LNCAP (cell line): ENCODE measurements at regions not wholly inside any gene's neighbourhood (a gene's known extent, or its start where the extent isn't known, plus 50 kb on each side); places are given as distances from the start of the nearest gene placed in this dataset.

Experiments used
- CTCF ChIP-seq: fragments of 450-650 bp; IDR thresholded peaks from 2 replicates; pipeline ENCODE4 v1.5.1; 2017; ENCODE audit warnings: mild to moderate bottlenecking

- TF ChIP-seq CTCF, result no peak
These were observed 728.9 kb upstream of the ZP4 start for GRCh38 chr1:238619652-238620051.

GRCh38 chr1:238611406-238611805 lies 720.7 kb upstream of the ZP4 start:
- no peak for TF ChIP-seq CTCF

GRCh38 chr1:238608144-238608543 lies 717.4 kb upstream of the ZP4 start:
- no peak for TF ChIP-seq CTCF

- TF ChIP-seq CTCF, result no peak
These were observed 716.2 kb upstream of the ZP4 start for GRCh38 chr1:238606896-238607295.

- TF ChIP-seq CTCF, result no peak
These were observed 715.7 kb upstream of the ZP4 start for GRCh38 chr1:238606457-238606856.

GRCh38 chr1:238604357-238604756 lies 713.6 kb upstream of the ZP4 start:
- no peak for TF ChIP-seq CTCF

GRCh38 chr1:238596703-238597102 lies 706.0 kb upstream of the ZP4 start:
- TF ChIP-seq CTCF, result no peak

- TF ChIP-seq CTCF, result no peak
These were observed 701.9 kb upstream of the ZP4 start for GRCh38 chr1:238592621-238593020.
